Endothelial cell of umbilical vein (primary cell): ENCODE measurements at regions not wholly inside any gene's neighbourhood (a gene's known extent, or its start where the extent isn't known, plus 50 kb on each side); places are given as distances from the start of the nearest gene placed in this dataset.

ENCODE experiments used
- BruUV-seq: library from RNA; stranded (reverse); fragments of 400-500 nt; replicated peaks from 2 replicates; lab custom pipeline; 2021; lab: Mats Ljungman, UMichigan
- CTCF ChIA-PET: fragments of 300-600, 350-600 bp; sonication (Branson Sonifier 250); formaldehyde crosslinking; loops from one replicate; lab custom pipeline; 2021; ENCODE audit warnings: antibody characterized with exemption, inconsistent platforms; lab: Charles Lee
- POLR2A ChIA-PET: fragments of 300-600, 350-600 bp; sonication (Branson Sonifier 250); formaldehyde crosslinking; loops from one replicate; lab custom pipeline; 2021; ENCODE audit warnings: antibody characterized with exemption, inconsistent platforms; lab: Charles Lee
- DNase-seq: peaks from one replicate; pipeline ENCODE4 v3.0.0-alpha.2; 2011; ENCODE audit warnings: low read depth, low spot score
- FAIRE-seq: peaks from 2 replicates; lab custom pipeline; 2011; peaks lifted over from hg19 to GRCh38; lab: Jason Lieb, UNC
- H2AFZ ChIP-seq: 2 replicates; pipeline ENCODE4 v1.6.0; 2012; ENCODE audit warnings: low read depth, low read length, control low read depth, inconsistent platforms
- H3K27ac ChIP-seq: 2 replicates; pipeline ENCODE4 v1.5.1; 2011; ENCODE audit warnings: low read depth, mild to moderate bottlenecking, control low read depth, low read length, moderate library complexity; ENCODE audit not compliant: insufficient read depth
- H3K27me3 ChIP-seq, 2 experiments: 2 replicates each; pipeline versions ENCODE4 v1.6.0 to v1.6.1; 2011; ENCODE audit warnings: low read length in 2 of 2, mixed read lengths in 1 of 2; ENCODE audit not compliant: control insufficient read depth in 2 of 2, insufficient read depth in 2 of 2
- H3K36me3 ChIP-seq, 2 experiments: 2 replicates in 1 of 2; 3 replicates in 1 of 2; pipeline ENCODE4 v1.5.1; 2011; ENCODE audit warnings: low read length in 2 of 2, mild to moderate bottlenecking in 1 of 2, moderate library complexity in 1 of 2; ENCODE audit not compliant: control insufficient read depth in 2 of 2, insufficient read depth in 2 of 2; ENCODE audit errors: extremely low read depth in 1 of 2
- H3K4me1 ChIP-seq: 3 replicates; pipeline ENCODE4 v1.5.1; 2011; ENCODE audit warnings: mild to moderate bottlenecking, low read length; ENCODE audit not compliant: control insufficient read depth, insufficient read depth; ENCODE audit errors: extremely low read depth
- H3K4me2 ChIP-seq: 2 replicates; pipeline ENCODE4 v1.6.1; 2011; ENCODE audit warnings: low read length, control low read depth, mixed read lengths; ENCODE audit not compliant: insufficient read depth
- H3K4me3 ChIP-seq, 3 experiments: fragments of 200-600 bp in 1 of 3; sonication (generic), shearing (Covaris generic) in 1 of 3; replicated peaks in 1 of 3; 2 replicates each; pipeline ENCODE4 v1.5.1; 2011 to 2016; ENCODE audit warnings: control low read depth in 3 of 3, low read length in 3 of 3, mild to moderate bottlenecking in 2 of 3, inconsistent platforms in 1 of 3, low read depth in 1 of 3, moderate library complexity in 1 of 3; ENCODE audit not compliant: insufficient read depth in 1 of 3
- H3K79me2 ChIP-seq: 2 replicates; pipeline ENCODE4 v1.6.0; 2012; ENCODE audit warnings: low read length, inconsistent platforms; ENCODE audit not compliant: control insufficient read depth, insufficient read depth
- H3K9ac ChIP-seq: replicated peaks from 2 replicates; pipeline ENCODE3; 2011; ENCODE audit warnings: low read length, control low read depth; ENCODE audit not compliant: insufficient read depth; ENCODE audit errors: extremely low read depth
- H3K9me1 ChIP-seq: replicated peaks from 3 replicates; pipeline ENCODE4 v1.6.0; 2011; ENCODE audit warnings: mild to moderate bottlenecking, low read length; ENCODE audit not compliant: control insufficient read depth, insufficient read depth; ENCODE audit errors: extremely low read depth
- H3K9me3 ChIP-seq: replicated peaks from 2 replicates; pipeline ENCODE4 v1.5.1; 2012; ENCODE audit warnings: low read length, inconsistent platforms; ENCODE audit not compliant: control insufficient read depth, insufficient read depth
- H4K20me1 ChIP-seq: replicated peaks from 2 replicates; pipeline ENCODE3; 2011; ENCODE audit warnings: mild to moderate bottlenecking, low read length; ENCODE audit not compliant: control insufficient read depth, insufficient read depth; ENCODE audit errors: extremely low read depth
- CTCF ChIP-seq, 2 donors: IDR thresholded peaks; 1 replicate in 1 of 2; 2 replicates in 1 of 2; pipeline ENCODE4 v1.5.1; 2011; ENCODE audit warnings: low read length in 2 of 2, mild to moderate bottlenecking in 2 of 2, moderate library complexity in 2 of 2, control low read depth in 1 of 2, inconsistent platforms in 1 of 2, low read depth in 1 of 2; ENCODE audit not compliant: insufficient read depth in 1 of 2; ENCODE audit errors: extremely low read depth in 1 of 2
- EZH2 ChIP-seq: IDR thresholded peaks from 2 replicates; pipeline ENCODE4 v1.6.1; 2012; ENCODE audit warnings: borderline replicate concordance, low read depth, mild to moderate bottlenecking, moderate library complexity, low read length, inconsistent platforms; ENCODE audit not compliant: severe bottlenecking
- FOS ChIP-seq: IDR thresholded peaks from 2 replicates; pipeline ENCODE4 v1.6.1; 2011; ENCODE audit warnings: mild to moderate bottlenecking, low read length, moderate library complexity, borderline replicate concordance; ENCODE audit not compliant: insufficient read depth
- GATA2 ChIP-seq: IDR thresholded peaks from 2 replicates; pipeline ENCODE4 v1.7.0; 2011; ENCODE audit warnings: low read depth, mild to moderate bottlenecking, moderate library complexity, mixed read lengths, low read length; ENCODE audit not compliant: insufficient read length, insufficient read depth
- JUN ChIP-seq: IDR thresholded peaks from 2 replicates; pipeline ENCODE4 v1.6.1; 2011; ENCODE audit warnings: borderline replicate concordance, low read depth; ENCODE audit not compliant: insufficient read length, insufficient read depth
- MAX ChIP-seq: IDR thresholded peaks from 2 replicates; pipeline ENCODE4 v1.6.1; 2011; ENCODE audit not compliant: insufficient read depth, insufficient read length
- MYC ChIP-seq: IDR thresholded peaks from one replicate; pipeline ENCODE4 v1.6.1; 2011; ENCODE audit warnings: mild to moderate bottlenecking, low read depth, low read length
- POLR2A ChIP-seq: IDR thresholded peaks from 2 replicates; pipeline ENCODE4 v1.6.1; 2012; ENCODE audit warnings: low read depth, mild to moderate bottlenecking, control low read depth, low read length
- POLR2AphosphoS5 ChIP-seq: IDR thresholded peaks from 2 replicates; pipeline ENCODE4 v1.6.1; 2012; ENCODE audit warnings: low read depth, mild to moderate bottlenecking, control low read depth, low read length, moderate library complexity; ENCODE audit not compliant: insufficient read depth
- dilution Hi-C: fragments of 300-500 bp; cut with MboI; formaldehyde crosslinking; loops from one replicate; pipeline ENCODE4 v1.15.0; 2019; ENCODE audit warnings: low sequenced_read_pairs; ENCODE audit not compliant: extremely low pct_ligation_motif_present
- intact Hi-C: fragments of 100-400 bp; cut with micrococcal nuclease; formaldehyde crosslinking; loops from one replicate; pipeline ENCODE4 v1.10.0; 2022

GRCh38 chr10:34957531-34957930, 132.6 kb downstream of the CUL2 start:
- dilution Hi-C loops (no loop called here), intact Hi-C loops (loop anchor here (10.0 kb wide), 1 partner anchor 293 kb away; no protein-coding TSS in a partner anchor)
- ChIA-PET CTCF (interaction anchor here (0.8 to 3.0 kb wide), 5 partner anchors 20 to 302 kb away, joined by 3 to 15 read pairs (median 4); no protein-coding TSS in a partner anchor), POLR2A (no interaction called here)
- Histone ChIP-seq H3K27ac (no peak overlapping the region), H4K20me1 (no peaks in the 10 kb centered on the region), H3K9me1 (no peaks in the 10 kb centered on the region), H3K4me2 (no peak overlapping the region), H3K4me1 (no peaks in the 10 kb centered on the region), H3K79me2 (no peaks in the 10 kb centered on the region), H3K36me3 (no peaks in the 10 kb centered on the region), H3K9me3 (no peaks in the 10 kb centered on the region), H3K4me3 (no peak overlapping the region), H2AFZ (no peak overlapping the region), H3K9ac (no peak overlapping the region), H3K27me3 (no peaks in the 10 kb centered on the region)
- DNase-seq (no peak), FAIRE-seq (no peak)
- no TSS peak for BruUV-seq
- TF ChIP-seq JUN: no peak
- no peak for TF ChIP-seq POLR2AphosphoS5
- TF ChIP-seq CTCF (IDR thresholded peaks at IDR 0.05; ENCODE audit: extremely low read depth in 1 of 2, insufficient read depth in 1 of 2, low read depth in 1 of 2, low read length in 2 of 2): no peak
- no peak for TF ChIP-seq POLR2A
- TF ChIP-seq GATA2: no peak
- no peak for TF ChIP-seq FOS
- no peak for TF ChIP-seq MAX
- no peak for TF ChIP-seq MYC
- TF ChIP-seq EZH2: no peak
